ENCODE measurements at regions not wholly inside any gene's neighbourhood (a gene's known extent, or its start where the extent isn't known, plus 50 kb on each side); places are given as distances from the start of the nearest gene placed in this dataset.

- Histone ChIP-seq H3K18ac (ENCODE audit: extremely low read depth, low read length) (no peak overlapping the region), H4K8ac (ENCODE audit: extremely low read depth, insufficient read depth, low read length) (no peak overlapping the region), H2BK12ac (ENCODE audit: low read depth, low read length) (no peak overlapping the region), H3K4me2 (ENCODE audit: insufficient read depth in 1 of 2, low read depth in 2 of 2, low read length in 2 of 2) (no peak overlapping the region), H3K9me3 (ENCODE audit: insufficient read depth in 2 of 2, low read depth in 1 of 2, low read length in 1 of 2) (no peaks in the 10 kb centered on the region), H2BK5ac (ENCODE audit: low read depth, low read length) (no peak overlapping the region), H4K5ac (ENCODE audit: insufficient read length, low read depth, low read length) (no peak overlapping the region), H2BK15ac (ENCODE audit: low read length) (no peak overlapping the region), H3K36me3 (ENCODE audit: control insufficient read depth in 2 of 4, insufficient read depth in 4 of 4, low read length in 3 of 4) (no peaks in the 10 kb centered on the region), H3K79me1 (ENCODE audit: low read depth, low read length) (no peaks in the 10 kb centered on the region), H3K27me3 (replicated peaks in 1 of 4; ENCODE audit: control insufficient read depth in 3 of 4, extremely low read depth in 1 of 4, insufficient read depth in 3 of 4, low read length in 3 of 4) (no peaks in the 10 kb centered on the region), H3K4ac (replicated peaks; ENCODE audit: insufficient read length, low read depth, low read length) (no peak overlapping the region), H4K91ac (replicated peaks; ENCODE audit: insufficient read length, low read length) (no peak overlapping the region), H2AK5ac (ENCODE audit: low read depth, low read length) (no peak overlapping the region), H3K9ac (replicated peaks in 1 of 4; ENCODE audit: extremely low read depth in 1 of 4, low read depth in 3 of 4, low read length in 3 of 4) (no peak overlapping the region), H2AFZ (ENCODE audit: low read length) (peak overlapping the region; percentile 67; the same call in 1 of the 2 replicates), H3K14ac (ENCODE audit: insufficient read length) (no peak overlapping the region), H2BK20ac (ENCODE audit: low read length) (no peak overlapping the region), H3K56ac (replicated peaks; ENCODE audit: insufficient read length, low read depth, low read length) (no peak overlapping the region), H3K4me1 (replicated peaks in 1 of 4; ENCODE audit: control insufficient read depth in 3 of 4, insufficient read depth in 4 of 4, low read length in 3 of 4) (peaks cover 0 to 8% (median 0%) of the 10 kb centered on the region in 4 experiments; a peak in 3 of 7 replicates), H4K20me1 (replicated peaks in 1 of 2; ENCODE audit: control insufficient read depth in 1 of 2, insufficient read depth in 2 of 2, low read length in 2 of 2) (no peaks in the 10 kb centered on the region), H3K4me3 (ENCODE audit: extremely low read depth in 1 of 4, insufficient read depth in 2 of 4, low read depth in 3 of 4, low read length in 4 of 4) (no peak overlapping the region), H2BK120ac (replicated peaks; ENCODE audit: low read depth, low read length) (no peak overlapping the region), H3K23ac (ENCODE audit: insufficient read length) (no peak overlapping the region), H3K23me2 (ENCODE audit: low read depth, low read length) (no peaks in the 10 kb centered on the region), H3K27ac (ENCODE audit: low read depth, low read length) (no peak overlapping the region), H3K79me2 (ENCODE audit: control insufficient read depth in 1 of 2, insufficient read depth in 2 of 2, low read length in 2 of 2) (no peaks in the 10 kb centered on the region)
- 85% methylated on average over 14 of the region's 14 CpGs; no CpG with 5 or more reads in 1 of the 2 experiments for WGBS, 2 experiments (ENCODE audit: extremely low coverage in 1 of 2, insufficient coverage in 1 of 2, insufficient read length in 1 of 2, insufficient replicate concordance in 2 of 2, low coverage in 1 of 2, low lambda C conversion rate in 2 of 2, missing lambda C conversion rate in 1 of 2)
- CTCF ChIA-PET (ENCODE audit: partially characterized antibody): interaction anchor here (1.8 kb wide), 1 partner anchor 37 kb away, joined by 5 read pairs; no protein-coding TSS in a partner anchor
- POLR2A ChIA-PET (ENCODE audit: partially characterized antibody): no interaction called here
- DNase-seq (ENCODE audit: low read depth in 1 of 2, low spot score in 2 of 2) (peak in 1 of 2 experiments; percentile 29), FAIRE-seq (no peak)
- TF ChIP-seq NRF1 (IDR thresholded peaks at IDR 0.05; ENCODE audit: low read depth, low read length): no peak
- TF ChIP-seq TEAD4 (IDR thresholded peaks at IDR 0.05; ENCODE audit: low read depth, low read length): no peak
- TF ChIP-seq PHF8 (conservative IDR thresholded peaks at IDR 0.05; ENCODE audit: low read depth, low read length): no peak
- no peak for TF ChIP-seq EZH2 (IDR thresholded peaks at IDR 0.05; ENCODE audit: low read depth, low read length, severe bottlenecking)
- TF ChIP-seq GABPA (IDR thresholded peaks at IDR 0.05; ENCODE audit: borderline replicate concordance, insufficient read depth, low read length): no peak
- TF ChIP-seq SUZ12 (IDR thresholded peaks at IDR 0.05; ENCODE audit: low read length): no peak
- TF ChIP-seq SRF (IDR thresholded peaks at IDR 0.05; ENCODE audit: low read depth, low read length): no peak
- TF ChIP-seq USF2 (IDR thresholded peaks at IDR 0.05; ENCODE audit: low read length): no peak
- TF ChIP-seq KDM5A (IDR thresholded peaks at IDR 0.05; ENCODE audit: low read length): no peak
- no peak for TF ChIP-seq E2F6 (IDR thresholded peaks at IDR 0.05)
- no peak for TF ChIP-seq MAX (IDR thresholded peaks at IDR 0.05)
These were observed 99.7 kb upstream of the ENPP6 start for GRCh38 chr4:184317234-184317918.
